Activated T-helper 17 cell treated with anti-CD3 and anti-CD28 coated beads, Interleukin-2, amount 50 U/mL, for 72 hours (primary cell): ENCODE measurements at regions not wholly inside any gene's neighbourhood (a gene's known extent, or its start where the extent isn't known, plus 50 kb on each side); places are given as distances from the start of the nearest gene placed in this dataset.

Source experiments
- ATAC-seq: fragments of 150-1000 bp; cut with Tn5 transposase; replicated peaks from 2 replicates; pipeline ENCODE4 v1.10.0; 2021; ENCODE audit warnings: mild to moderate bottlenecking, moderate library complexity
- H3K27ac Mint-ChIP-seq: one replicate; pipeline ENCODE4 v1.8.0; 2022; ENCODE audit warnings: mixed read lengths
- H3K27me3 Mint-ChIP-seq: one replicate; pipeline ENCODE4 v1.8.0; 2022; ENCODE audit warnings: mixed read lengths
- H3K36me3 Mint-ChIP-seq: one replicate; pipeline ENCODE4 v1.8.0; 2022; ENCODE audit warnings: low read depth, mild to moderate bottlenecking, mixed read lengths
- H3K4me1 Mint-ChIP-seq: one replicate; pipeline ENCODE4 v1.8.0; 2022; ENCODE audit warnings: mixed read lengths
- H3K4me3 Mint-ChIP-seq: one replicate; pipeline ENCODE4 v1.8.0; 2022; ENCODE audit warnings: mild to moderate bottlenecking, mixed read lengths
- H3K9me3 Mint-ChIP-seq: one replicate; pipeline ENCODE4 v1.8.0; 2022; ENCODE audit warnings: mixed read lengths

GRCh38 chr6:129967427-129967826, 51.0 kb upstream of the L3MBTL3 start:
- no peak for ATAC-seq
- peaks cover 13% of the 10 kb centered on the region for H3K27me3 Mint-ChIP-seq
- no peak overlapping the region for H3K4me3 Mint-ChIP-seq

GRCh38 chr6:129966125-129966524, 52.3 kb upstream of the L3MBTL3 start:
- Mint-ChIP-seq H3K9me3 (no peaks in the 10 kb centered on the region), H3K36me3 (no peaks in the 10 kb centered on the region), H3K27ac (no peak overlapping the region), H3K4me1 (no peaks in the 10 kb centered on the region), H3K27me3 (peaks cover 12% of the 10 kb centered on the region), H3K4me3 (no peak overlapping the region)
- ATAC-seq, result no peak

More at GRCh38 chr6:129967427-129967826, 51.0 kb upstream of the L3MBTL3 start:
- H3K4me1 Mint-ChIP-seq, result no peaks in the 10 kb centered on the region
- no peak overlapping the region for H3K27ac Mint-ChIP-seq
- no peaks in the 10 kb centered on the region for H3K36me3 Mint-ChIP-seq
- no peaks in the 10 kb centered on the region for H3K9me3 Mint-ChIP-seq

- no peak for ATAC-seq
- Mint-ChIP-seq H3K4me3 (no peak overlapping the region), H3K27me3 (peaks cover 8% of the 10 kb centered on the region), H3K36me3 (no peaks in the 10 kb centered on the region), H3K27ac (no peak overlapping the region), H3K4me1 (no peaks in the 10 kb centered on the region), H3K9me3 (no peaks in the 10 kb centered on the region)
These were observed 53.3 kb upstream of the L3MBTL3 start for GRCh38 chr6:129965096-129965495.

GRCh38 chr6:129959358-129959930, 58.9 kb upstream of the L3MBTL3 start:
- Mint-ChIP-seq H3K9me3 (no peaks in the 10 kb centered on the region), H3K4me1 (no peaks in the 10 kb centered on the region), H3K4me3 (no peak overlapping the region), H3K27me3 (peaks cover 5% of the 10 kb centered on the region), H3K27ac (no peak overlapping the region), H3K36me3 (no peaks in the 10 kb centered on the region)
- no peak for ATAC-seq

- Mint-ChIP-seq H3K27me3 (no peaks in the 10 kb centered on the region), H3K36me3 (no peaks in the 10 kb centered on the region), H3K4me3 (no peak overlapping the region), H3K4me1 (no peaks in the 10 kb centered on the region), H3K9me3 (no peaks in the 10 kb centered on the region), H3K27ac (no peak overlapping the region)
- ATAC-seq, result no peak
These were observed 60.2 kb upstream of the L3MBTL3 start for GRCh38 chr6:129957941-129958898.

- no peak overlapping the region for H3K4me3 Mint-ChIP-seq
These were observed 62.8 kb upstream of the L3MBTL3 start for GRCh38 chr6:129955584-129955983.

GRCh38 chr6:129954749-129955431, 63.5 kb upstream of the L3MBTL3 start:
- Mint-ChIP-seq H3K36me3 (no peaks in the 10 kb centered on the region), H3K4me3 (no peak overlapping the region), H3K9me3 (no peaks in the 10 kb centered on the region), H3K27me3 (peaks cover 3% of the 10 kb centered on the region), H3K27ac (no peak overlapping the region), H3K4me1 (no peaks in the 10 kb centered on the region)
- no peak for ATAC-seq

More at GRCh38 chr6:129955584-129955983, 62.8 kb upstream of the L3MBTL3 start:
- peak; percentile 58 for ATAC-seq
- H3K27ac Mint-ChIP-seq, result no peak overlapping the region
- H3K9me3 Mint-ChIP-seq, result no peaks in the 10 kb centered on the region
- no peaks in the 10 kb centered on the region for H3K36me3 Mint-ChIP-seq
- H3K27me3 Mint-ChIP-seq, result peaks cover 3% of the 10 kb centered on the region
- H3K4me1 Mint-ChIP-seq, result no peaks in the 10 kb centered on the region

- Mint-ChIP-seq H3K27me3 (peaks cover 14% of the 10 kb centered on the region), H3K9me3 (no peaks in the 10 kb centered on the region)
- ATAC-seq, result no peak
These were observed 70.6 kb upstream of the L3MBTL3 start for GRCh38 chr6:129947797-129948196.

GRCh38 chr6:129946439-129947140, 71.8 kb upstream of the L3MBTL3 start:
- Mint-ChIP-seq H3K27ac (no peak overlapping the region), H3K9me3 (no peaks in the 10 kb centered on the region), H3K4me1 (no peaks in the 10 kb centered on the region), H3K36me3 (no peaks in the 10 kb centered on the region), H3K27me3 (peaks cover 14% of the 10 kb centered on the region), H3K4me3 (no peak overlapping the region)
- no peak for ATAC-seq

More at GRCh38 chr6:129947797-129948196, 70.6 kb upstream of the L3MBTL3 start:
- Mint-ChIP-seq H3K27ac (no peak overlapping the region), H3K36me3 (no peaks in the 10 kb centered on the region), H3K4me1 (no peaks in the 10 kb centered on the region), H3K4me3 (no peak overlapping the region)

GRCh38 chr6:129943637-129944271, 74.6 kb upstream of the L3MBTL3 start:
- ATAC-seq, result no peak
- H3K27ac Mint-ChIP-seq, result no peak overlapping the region
- H3K27me3 Mint-ChIP-seq, result peaks cover 26% of the 10 kb centered on the region
- H3K9me3 Mint-ChIP-seq, result no peaks in the 10 kb centered on the region
- no peaks in the 10 kb centered on the region for H3K36me3 Mint-ChIP-seq
- no peaks in the 10 kb centered on the region for H3K4me1 Mint-ChIP-seq
- no peak overlapping the region for H3K4me3 Mint-ChIP-seq

GRCh38 chr6:129940454-129941195, 77.8 kb upstream of the L3MBTL3 start:
- Mint-ChIP-seq H3K9me3 (no peaks in the 10 kb centered on the region), H3K4me3 (no peak overlapping the region), H3K27ac (no peak overlapping the region), H3K36me3 (no peaks in the 10 kb centered on the region), H3K27me3 (peaks cover 24% of the 10 kb centered on the region), H3K4me1 (no peaks in the 10 kb centered on the region)
- no peak for ATAC-seq

GRCh38 chr6:129938249-129939020, 77.3 kb upstream of the TMEM244 start:
- no peak overlapping the region for H3K27ac Mint-ChIP-seq
- peaks cover 21% of the 10 kb centered on the region for H3K27me3 Mint-ChIP-seq
- ATAC-seq, result no peak
- no peaks in the 10 kb centered on the region for H3K4me1 Mint-ChIP-seq
- no peaks in the 10 kb centered on the region for H3K36me3 Mint-ChIP-seq
- no peak overlapping the region for H3K4me3 Mint-ChIP-seq
- H3K9me3 Mint-ChIP-seq, result no peaks in the 10 kb centered on the region
